Head of caudate nucleus (tissue), 42 donors: ENCODE measurements at regions not wholly inside any gene's neighbourhood (a gene's known extent, or its start where the extent isn't known, plus 50 kb on each side); places are given as distances from the start of the nearest gene placed in this dataset.
"Not testable (repeated sequence)": the region's sequence is repeated elsewhere in the genome, so short reads cannot be mapped to it uniquely, and the experiment has no call there.

Experiments
- DNase-seq, 42 donors: peaks; one replicate each; pipeline versions ENCODE4 v3.0.0 to v3.0.0-alpha.2; 2020 to 2021; ENCODE audit warnings: mixed read lengths in 7 of 42
- intact Hi-C: fragments of 100-400 bp; cut with DNase I; formaldehyde crosslinking; loops from one replicate; pipeline ENCODE4 v1.15.0; 2022

DNA sequence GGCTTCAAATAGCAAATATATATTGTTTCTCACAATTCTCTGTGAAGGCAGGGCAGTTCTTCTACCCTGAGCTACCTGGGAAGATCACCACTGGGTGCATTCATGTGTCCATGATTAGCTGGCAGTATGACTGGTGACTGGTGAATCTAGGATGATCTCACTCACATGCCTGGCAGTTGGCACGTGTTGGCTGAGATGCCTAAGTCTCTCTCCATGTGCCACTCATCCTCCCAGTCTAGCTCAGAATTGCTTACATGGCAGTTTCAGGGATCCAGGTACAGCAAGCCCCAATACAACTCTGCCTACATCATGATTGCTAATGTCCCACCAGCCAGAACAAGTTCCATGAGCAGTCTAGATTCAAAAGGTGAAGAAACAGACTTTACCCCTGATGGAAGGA is 346.8 kb upstream of the CNR1 start:
- no peak for DNase-seq
- intact Hi-C loops = no loop called here

- no peak for DNase-seq
- intact Hi-C loops = no loop called here
These were observed 336.2 kb upstream of the CNR1 start for GRCh38 chr6:88502391-88502790.

DNA sequence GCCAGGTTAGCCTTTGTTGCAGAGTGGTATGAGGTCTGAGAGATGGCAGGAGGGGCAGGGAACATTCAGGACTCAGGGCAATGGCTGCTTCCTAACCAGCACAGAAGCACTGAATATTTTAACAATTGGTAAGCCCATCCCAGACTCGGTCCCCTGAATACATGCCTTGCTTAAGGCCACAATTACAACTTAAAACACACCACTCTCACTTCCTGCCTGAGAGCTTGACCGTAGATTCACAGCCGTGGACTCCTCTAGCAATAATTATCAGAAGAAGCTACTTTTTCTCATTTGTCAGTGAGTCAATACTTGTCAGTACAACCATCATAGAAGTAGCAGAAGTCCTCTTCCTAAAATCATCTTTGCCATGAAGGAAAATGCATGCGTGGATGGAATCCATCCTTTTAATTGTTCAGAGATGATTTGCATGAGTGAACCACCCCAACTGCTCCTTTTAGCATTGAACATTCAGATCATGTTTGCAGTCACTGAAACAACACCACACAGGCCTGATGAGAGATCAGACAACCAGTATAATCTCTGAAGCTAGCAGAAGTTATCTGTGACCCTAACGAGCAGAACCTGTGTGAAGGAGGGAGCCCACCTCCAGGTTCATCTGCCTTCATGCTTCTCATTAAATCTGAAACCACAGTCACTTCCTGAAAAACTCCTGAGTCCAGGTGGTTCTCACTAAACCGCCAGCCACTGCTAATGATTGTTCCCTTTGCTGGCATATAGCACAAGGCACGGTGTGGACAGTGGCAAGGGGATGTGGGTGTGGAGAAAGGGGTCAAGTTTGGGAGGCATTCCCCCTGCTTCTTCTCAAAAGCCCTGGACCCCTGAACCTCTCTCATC is 333.9 kb upstream of the CNR1 start:
- DNase-seq = no peak
- intact Hi-C loops = no loop called here

DNA sequence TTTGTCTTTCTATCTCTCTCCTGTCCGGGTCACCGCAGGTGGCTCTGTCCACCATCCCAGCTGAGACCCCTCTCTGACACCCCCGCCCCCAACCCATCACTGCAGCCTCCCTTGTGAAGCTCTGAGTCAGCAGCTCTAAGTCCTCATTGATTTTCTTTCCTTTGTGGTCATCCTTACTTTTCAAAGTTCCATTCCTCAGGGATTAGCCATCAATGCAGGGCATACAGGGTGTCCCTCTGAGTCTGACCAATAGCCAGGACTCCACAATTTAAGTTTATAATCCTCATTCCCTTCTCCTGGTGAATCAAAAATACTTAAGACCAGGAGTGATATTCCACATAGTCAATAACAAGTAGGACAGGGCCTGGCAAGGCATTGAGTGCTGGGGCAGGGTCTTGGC is 333.3 kb upstream of the CNR1 start:
- no peak for DNase-seq
- intact Hi-C loops = no loop called here

GRCh38 chr6:88497403-88497802 is 331.3 kb upstream of the CNR1 start:
- intact Hi-C loops, DNase-seq: not testable (repeated sequence)

DNA sequence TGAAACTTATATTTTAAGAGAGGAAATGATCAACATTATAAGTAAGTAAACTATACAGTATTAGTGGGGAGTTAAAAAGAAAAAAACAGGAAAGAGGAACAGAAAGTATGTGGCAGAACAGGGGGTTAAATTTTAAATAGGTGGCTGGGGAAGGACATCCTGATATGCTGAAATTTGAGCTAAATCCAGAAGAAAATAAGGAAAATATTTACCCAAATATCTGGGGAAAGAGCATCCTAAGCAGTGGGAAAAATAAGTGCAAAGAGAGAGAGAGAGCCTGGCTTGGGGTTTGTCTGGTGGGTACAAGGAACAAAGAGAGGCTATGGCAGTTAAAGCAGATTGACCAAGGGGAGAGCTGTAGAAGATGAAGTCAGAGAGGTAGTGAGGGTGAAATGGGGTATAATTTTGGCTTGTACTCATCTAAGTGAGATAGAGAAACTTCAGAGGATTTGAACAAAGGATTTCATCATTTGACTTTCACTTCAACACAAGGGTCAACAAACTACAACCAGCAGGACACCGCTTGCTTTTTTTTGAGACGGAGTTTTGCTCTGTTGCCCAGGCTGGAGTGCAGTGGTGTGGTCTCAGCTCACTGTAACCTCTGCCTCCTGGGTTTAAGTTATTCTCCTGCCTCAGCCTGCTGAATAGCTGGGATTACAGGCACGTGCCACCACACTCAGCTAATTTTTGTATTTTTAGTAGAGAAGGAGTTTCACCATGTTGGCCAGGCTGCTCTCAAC is 328.4 kb upstream of the CNR1 start:
- intact Hi-C loops = no loop called here
- DNase-seq = no peak

- no peak for DNase-seq
- intact Hi-C loops = no loop called here
These were observed 327.6 kb upstream of the CNR1 start for GRCh38 chr6:88493717-88494116.

DNA sequence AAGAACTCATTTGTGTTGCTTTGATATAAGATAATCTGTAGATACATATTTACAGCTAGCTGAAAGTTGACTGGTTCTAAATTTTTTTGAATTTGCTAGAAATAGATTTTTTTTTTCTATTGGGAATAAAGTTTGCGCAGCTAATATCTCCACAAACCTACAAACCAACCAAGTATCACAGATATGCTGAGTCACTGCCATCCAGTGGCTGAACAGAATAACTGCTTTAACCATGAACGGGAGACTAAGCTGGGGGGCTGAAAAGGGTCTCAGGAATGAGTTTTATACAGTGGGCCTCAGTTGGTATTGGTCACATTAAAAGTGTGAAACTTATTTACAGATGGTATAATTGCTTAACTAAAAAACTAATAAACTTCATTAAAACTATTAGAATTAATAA is 326.7 kb upstream of the CNR1 start:
- intact Hi-C loops = no loop called here
- peak in 1 of 42 donors; percentile 2 for DNase-seq

DNA sequence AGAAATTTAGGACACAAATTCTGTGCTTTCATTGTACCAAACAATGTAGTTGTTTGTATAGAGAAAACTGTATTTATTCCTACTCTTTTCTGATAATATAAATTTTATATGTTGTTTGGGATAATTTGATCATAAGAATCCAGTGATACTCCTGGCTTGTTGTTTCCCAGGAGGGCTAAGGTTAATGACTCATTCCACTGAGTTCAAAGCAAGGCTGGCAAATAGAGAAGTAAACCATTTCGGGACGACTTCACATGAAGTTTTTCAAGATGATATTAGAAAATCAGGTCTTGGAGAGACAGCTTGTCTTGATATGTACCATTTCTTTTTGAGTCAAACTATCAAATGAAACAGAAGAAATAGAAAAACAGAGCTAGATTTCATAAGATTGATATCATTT is 326.1 kb upstream of the CNR1 start:
- intact Hi-C loops = no loop called here
- no peak for DNase-seq

DNA sequence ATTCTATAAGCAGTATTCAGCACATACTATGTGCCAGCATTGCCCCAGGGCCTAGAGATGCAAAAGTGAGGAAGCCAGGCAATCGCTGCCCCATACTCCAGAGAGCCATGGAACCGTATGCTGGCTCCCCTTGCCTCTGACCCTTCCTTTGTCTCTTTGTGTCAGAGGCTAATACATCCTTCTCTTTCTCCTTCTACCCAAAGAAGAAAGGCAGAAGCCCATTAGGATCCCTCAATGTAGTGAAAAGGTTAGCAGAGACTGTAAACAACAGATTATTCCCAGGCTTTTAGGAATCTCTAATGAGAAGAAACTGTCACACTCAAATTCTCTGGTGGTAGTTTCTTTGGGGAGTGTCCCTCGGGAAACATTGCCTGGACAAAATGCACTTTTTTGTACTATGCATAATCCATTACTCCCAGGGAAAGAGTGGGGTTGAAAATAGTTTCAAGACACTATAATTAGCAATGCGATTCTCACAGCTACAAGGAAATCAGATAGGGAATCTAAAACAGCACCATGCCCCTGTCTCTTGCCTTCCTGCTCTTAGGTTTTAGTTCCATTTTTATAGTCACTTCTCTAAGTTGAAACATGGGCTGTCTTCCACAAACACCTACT is 325.2 kb upstream of the CNR1 start:
- no peak for DNase-seq
- intact Hi-C loops = no loop called here

DNA sequence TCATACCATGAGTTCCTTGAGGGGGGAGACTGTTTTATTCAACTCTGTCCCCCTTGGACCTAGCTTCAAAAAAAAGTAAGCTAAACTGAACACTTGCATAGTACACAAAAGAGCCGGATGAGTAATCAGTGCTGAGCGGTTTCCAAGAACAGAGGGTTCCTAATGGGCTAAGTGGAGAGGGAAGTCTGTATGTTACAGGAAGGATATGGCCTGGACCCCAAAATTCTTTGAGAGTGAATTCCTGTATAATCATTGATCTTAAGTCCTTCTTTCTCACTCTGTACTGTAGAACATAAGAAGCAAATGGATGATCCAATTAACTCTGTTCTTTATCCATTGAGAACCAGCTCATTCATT is 324.7 kb upstream of the CNR1 start:
- DNase-seq = no peak
- intact Hi-C loops = no loop called here

DNA sequence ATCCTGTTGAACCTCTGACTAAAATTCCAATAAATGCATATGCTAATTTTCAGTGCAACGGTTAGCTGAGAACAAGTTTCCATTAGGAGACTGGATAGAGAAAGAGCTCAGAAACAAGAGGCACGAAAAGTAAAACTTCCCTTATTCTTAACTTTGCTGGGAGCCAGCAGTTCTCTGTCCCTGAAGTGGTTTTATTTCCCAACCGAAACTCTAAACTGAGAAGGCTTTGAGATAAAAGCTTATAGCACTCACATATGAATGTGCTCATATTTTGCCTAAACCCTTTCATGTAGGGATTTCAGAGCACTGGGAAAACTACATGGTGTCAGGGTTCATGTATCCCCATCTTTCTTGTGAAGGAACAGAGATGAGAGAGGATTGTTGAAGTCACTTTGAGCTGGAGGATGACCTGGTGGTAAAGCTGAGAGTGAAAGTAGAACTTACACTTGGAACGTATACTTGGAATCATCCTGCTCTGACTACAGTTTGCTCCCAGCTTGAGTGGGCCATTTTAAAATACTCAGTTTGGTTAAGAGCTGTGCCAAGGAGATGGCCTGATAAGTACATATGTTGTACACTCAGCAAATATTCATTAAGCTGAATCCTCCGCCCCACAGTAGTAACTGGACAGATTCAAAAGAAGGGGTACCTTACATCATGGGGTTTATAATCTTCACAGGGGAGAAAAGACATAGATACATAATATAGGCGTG is 324.2 kb upstream of the CNR1 start:
- no peak for DNase-seq
- intact Hi-C loops = no loop called here

GRCh38 chr6:88483424-88483823 is 317.3 kb upstream of the CNR1 start:
- intact Hi-C loops = no loop called here
- no peak for DNase-seq

DNA sequence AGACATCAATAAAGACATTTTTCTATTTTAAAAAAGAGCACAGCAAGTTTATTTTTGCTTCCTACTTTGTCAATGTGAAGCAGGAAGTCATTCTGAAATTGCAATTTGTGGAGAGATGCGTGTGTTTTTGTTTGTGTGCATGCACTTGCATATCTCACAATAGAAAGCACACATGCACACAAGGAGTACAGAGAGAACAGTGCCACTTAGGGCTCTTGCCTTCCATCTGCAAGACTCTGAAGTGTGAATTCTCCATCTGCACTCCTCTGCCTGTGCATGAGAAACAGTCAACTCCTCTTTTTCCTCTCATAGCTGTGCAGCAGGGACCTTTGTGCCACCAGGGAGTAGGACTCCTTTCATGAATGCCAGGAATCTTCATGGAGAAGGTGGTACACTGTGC is 316.3 kb upstream of the CNR1 start:
- no peak for DNase-seq
- intact Hi-C loops = no loop called here

GRCh38 chr6:88481519-88481918 is 315.4 kb upstream of the CNR1 start:
- intact Hi-C loops = no loop called here
- DNase-seq = no peak

- intact Hi-C loops = no loop called here
These were observed 314.7 kb upstream of the CNR1 start for GRCh38 chr6:88480816-88481215.

DNA sequence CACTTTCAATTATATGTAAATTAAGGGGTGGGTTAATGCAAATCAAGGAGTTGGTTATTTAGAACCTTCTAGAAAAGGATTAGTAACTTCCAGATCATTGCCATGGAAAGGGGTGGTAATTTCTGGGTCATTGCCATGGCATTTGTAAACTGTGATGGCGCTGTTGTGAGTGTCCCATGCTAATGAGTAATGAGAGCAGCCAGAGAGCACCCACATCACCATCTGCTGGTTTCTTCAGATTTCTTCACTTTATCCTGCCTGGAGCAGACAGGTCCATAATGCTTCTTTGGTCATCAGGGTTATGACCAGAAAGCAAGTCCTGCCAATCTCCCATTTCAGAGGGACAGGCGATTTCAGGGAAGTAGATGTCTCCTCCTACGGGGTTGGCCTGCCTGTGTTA is 311.3 kb upstream of the CNR1 start:
- no peak for DNase-seq
- intact Hi-C loops = no loop called here

More at GRCh38 chr6:88480816-88481215, 314.7 kb upstream of the CNR1 start:
- no peak for DNase-seq

DNA sequence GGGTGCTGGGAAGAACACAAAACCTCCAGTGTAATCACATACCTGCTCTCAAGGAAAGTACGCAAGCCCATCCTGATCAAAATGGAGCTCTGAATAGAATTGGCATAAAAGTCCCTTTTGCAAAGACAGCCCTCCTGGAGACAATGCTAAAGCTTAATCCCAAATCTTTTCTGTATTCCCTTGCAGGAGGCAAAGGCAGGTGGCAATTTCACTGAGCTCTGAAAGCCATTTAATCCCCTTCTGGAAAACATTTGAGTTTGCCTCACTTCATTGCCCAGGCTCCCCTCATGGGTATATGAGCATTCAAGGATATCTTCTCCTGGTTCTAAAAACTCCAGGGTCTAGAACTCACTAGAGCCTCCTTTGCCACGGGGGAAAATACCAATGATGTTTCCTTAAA is 310.2 kb upstream of the CNR1 start:
- DNase-seq = no peak
- intact Hi-C loops = no loop called here

DNA sequence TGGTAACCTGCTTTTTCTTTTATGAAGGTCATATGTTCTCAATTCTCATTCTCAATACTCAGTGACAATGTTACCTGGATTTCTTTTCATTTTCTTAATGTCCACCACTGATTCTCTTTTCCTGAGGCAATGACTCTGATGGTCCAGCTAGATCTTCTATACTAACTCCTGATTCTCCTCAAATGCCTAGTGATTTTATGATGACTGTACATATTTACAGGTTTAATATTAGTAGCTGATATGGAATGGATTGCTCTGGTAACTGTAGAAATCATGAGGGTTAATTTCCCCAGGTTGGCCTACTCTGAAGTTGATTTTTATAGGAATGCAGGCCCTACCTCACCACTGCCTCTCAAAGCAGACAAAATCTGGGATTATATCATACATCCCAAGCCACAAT is 308.6 kb upstream of the CNR1 start:
- intact Hi-C loops = no loop called here
- DNase-seq = no peak

- intact Hi-C loops = no loop called here
- no peak for DNase-seq
These were observed 307.4 kb upstream of the CNR1 start for GRCh38 chr6:88473589-88473988.
